H54 (cell line): ENCODE measurements at regions not wholly inside any gene's neighbourhood (a gene's known extent, or its start where the extent isn't known, plus 50 kb on each side); places are given as distances from the start of the nearest gene placed in this dataset.
"Not testable (repeated sequence)": the region's sequence is repeated elsewhere in the genome, so short reads cannot be mapped to it uniquely, and the experiment has no call there.

Source experiments
- DNase-seq: peaks from one replicate; pipeline ENCODE4 v3.0.0; 2011; ENCODE audit warnings: low spot score, mixed read lengths; ENCODE audit not compliant: insufficient read length
- FAIRE-seq: peaks from 3 replicates; lab custom pipeline; 2011; peaks lifted over from hg19 to GRCh38; lab: Jason Lieb, UNC
- POLR2A ChIP-seq: IDR thresholded peaks from 2 replicates; pipeline ENCODE4 v1.6.1; 2011; ENCODE audit warnings: low read depth, mild to moderate bottlenecking, low read length

- FAIRE-seq: no peak
- DNase-seq: no peak
- no peak for TF ChIP-seq POLR2A
Measured at GRCh38 chr9:3658964-3659363, 133.2 kb upstream of the RFX3 start.

DNA sequence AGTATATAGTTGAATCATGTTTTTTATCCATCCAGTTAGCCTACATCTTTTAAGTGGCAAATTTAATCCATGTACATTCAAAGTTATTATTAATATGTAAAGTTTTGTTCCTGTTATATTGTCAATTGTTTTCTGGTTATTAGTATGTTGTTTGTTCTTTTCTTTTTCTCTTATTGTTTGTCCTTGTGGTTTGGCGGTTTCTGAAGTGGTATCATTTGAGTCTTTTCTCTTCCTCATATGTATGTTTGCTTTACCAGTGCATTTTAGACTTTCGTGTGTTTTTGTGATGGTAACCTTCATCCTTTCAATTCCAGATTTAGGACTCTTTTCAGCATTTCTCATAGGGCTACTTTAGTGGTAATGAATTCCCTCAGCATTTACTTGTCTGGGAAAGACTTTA, 130.4 kb upstream of the RFX3 start:
- no peak for TF ChIP-seq POLR2A
- no peak for DNase-seq
- no peak for FAIRE-seq

DNA sequence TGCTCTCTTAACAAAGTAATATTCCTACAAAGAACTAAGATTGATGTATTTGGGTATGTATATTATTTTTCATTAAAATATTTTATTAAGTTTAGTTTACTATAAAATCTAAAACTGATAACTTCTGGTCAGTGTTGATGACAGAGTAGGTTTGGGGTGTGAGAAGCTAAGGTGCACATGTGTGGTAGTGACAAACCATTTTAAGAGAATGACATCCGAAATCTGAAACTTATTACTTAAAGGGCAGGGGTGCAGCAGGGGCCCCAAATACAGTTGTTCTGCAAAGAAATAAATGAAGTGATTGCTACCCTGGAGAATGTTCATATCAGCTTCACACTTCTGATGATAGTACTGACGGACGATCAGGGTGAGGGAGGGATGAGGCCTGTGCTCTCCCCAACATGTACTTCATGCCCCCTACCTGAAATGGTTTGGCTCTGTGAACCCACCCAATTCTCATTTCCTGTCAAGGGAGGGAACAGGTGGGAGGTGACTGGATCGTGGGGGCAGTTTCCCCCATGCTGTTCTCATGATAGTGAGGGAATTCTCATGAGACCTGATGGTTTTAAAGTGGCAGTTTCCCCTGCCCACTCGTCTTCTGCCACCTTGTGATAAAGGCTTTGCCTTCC, 125.3 kb upstream of the RFX3 start:
- TF ChIP-seq POLR2A: no peak
- DNase-seq (no peak), FAIRE-seq (no peak)

DNA sequence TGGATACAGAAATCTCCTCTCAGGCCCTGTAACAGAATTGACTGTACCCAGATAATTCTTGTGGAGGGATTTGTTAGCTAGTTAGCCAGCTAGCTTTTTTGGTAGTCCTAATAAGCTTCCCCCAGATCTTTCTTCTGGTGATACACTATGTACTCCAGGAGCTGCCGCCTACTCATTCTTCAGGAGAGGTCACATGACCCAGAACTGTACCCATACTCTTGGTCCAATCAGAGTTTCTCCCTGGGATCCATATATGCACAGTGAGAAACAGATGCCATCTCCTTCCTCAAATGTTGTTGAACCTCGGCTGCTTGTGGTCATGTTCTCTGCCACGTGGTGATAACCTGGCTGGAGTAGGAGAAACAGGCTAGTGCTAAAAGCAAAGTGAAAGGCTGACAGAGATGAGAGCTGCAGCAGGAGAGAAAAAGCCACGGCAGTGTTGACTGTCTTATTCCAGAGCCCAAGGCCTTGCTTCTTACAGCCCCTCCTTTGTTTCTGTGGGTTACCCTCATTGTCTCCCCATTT, 123.0 kb upstream of the RFX3 start:
- FAIRE-seq: no peak

DNA sequence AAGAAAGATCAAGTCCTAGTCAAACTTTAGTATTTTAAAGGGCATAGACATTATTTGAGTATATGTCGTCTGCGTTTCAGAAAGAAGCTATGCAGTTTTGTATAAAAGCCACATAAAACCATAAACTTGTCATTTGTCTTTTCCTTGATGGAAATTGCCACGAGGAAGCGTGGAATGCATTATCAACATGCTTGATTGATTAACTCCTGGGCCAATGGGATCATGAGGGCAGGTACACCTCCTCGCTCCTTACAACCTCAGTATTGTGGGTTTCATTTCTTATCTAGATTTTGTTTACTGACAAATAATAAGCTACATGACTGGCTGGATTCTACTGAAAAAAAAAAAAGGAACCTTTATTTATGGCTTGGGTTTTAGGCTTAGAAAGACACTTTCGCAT, 122.5 kb upstream of the RFX3 start:
- DNase-seq: no peak
- no peak for FAIRE-seq
- TF ChIP-seq POLR2A: no peak

More for the DNA sequence above, 123.0 kb upstream of the RFX3 start:
- DNase-seq: no peak
- TF ChIP-seq POLR2A: no peak

- TF ChIP-seq POLR2A: no peak
- no peak for DNase-seq
- no peak for FAIRE-seq
Measured at GRCh38 chr9:3647652-3648051, 121.9 kb upstream of the RFX3 start.

DNA sequence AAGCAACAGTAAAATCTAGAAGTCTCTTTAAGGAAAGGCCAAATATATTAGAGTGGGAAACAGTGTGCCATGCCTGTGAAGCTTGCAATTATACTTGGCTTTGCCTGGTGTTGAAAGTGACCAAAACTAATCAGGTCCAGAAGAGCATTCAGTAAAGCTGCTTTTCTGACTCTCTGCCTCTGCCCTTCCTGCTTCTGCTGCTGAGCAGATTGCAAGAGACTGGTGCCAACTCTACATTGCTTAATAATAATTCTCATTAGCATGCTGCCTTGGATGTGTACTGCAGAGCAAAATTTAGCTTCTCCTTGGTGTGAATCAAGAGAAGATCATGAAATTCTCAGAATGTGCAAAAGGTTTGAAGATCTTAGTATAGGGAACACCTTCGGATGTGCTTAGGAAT, 120.4 kb upstream of the RFX3 start:
- FAIRE-seq: no peak
- no peak for DNase-seq
- no peak for TF ChIP-seq POLR2A

DNA sequence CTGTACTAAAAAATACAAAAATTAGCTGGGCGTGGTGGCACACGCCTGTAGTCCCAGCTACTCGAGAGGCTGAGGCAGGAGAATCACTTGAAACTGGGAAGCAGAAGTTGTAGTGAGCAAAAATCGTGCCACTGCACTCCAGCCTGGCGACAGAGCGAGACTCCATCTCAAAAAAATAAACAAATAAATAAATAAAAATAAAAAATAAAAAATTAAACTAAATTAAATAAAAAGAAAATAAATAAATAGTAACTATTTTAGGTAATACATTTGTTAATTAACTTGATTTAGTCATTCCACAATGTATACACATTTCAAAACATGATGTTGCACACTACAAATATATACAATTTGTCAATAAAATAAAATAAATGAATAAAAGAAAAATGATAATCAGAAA, 116.3 kb upstream of the RFX3 start:
- DNase-seq, FAIRE-seq: not testable (repeated sequence)

- FAIRE-seq: no peak
- no peak for DNase-seq
- TF ChIP-seq POLR2A: no peak
Measured at GRCh38 chr9:3629495-3629894, 103.7 kb upstream of the RFX3 start.

- FAIRE-seq: no peak
Measured at GRCh38 chr9:3628239-3628638, 102.4 kb upstream of the RFX3 start.

DNA sequence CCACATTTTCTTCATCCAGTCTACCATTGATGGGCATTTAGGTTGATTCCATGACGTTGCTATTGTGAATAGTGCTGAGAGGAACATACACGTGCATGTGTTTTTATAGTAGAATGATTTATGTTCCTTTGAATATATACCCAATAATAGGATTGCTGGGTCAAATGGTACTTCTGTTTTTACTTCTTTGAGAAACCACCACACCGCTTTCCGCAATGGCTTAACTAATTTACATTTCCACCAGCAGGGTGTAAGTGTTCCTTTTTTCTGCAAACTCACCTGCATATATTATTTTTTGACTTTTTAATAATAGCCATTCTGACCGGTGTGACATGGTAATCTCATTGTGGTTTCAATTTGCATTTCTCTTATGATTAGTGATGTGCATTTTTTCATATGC, 82.2 kb upstream of the RFX3 start:
- no peak for FAIRE-seq
- no peak for TF ChIP-seq POLR2A
- DNase-seq: no peak

More at GRCh38 chr9:3628239-3628638, 102.4 kb upstream of the RFX3 start:
- TF ChIP-seq POLR2A: no peak
- DNase-seq: no peak

DNA sequence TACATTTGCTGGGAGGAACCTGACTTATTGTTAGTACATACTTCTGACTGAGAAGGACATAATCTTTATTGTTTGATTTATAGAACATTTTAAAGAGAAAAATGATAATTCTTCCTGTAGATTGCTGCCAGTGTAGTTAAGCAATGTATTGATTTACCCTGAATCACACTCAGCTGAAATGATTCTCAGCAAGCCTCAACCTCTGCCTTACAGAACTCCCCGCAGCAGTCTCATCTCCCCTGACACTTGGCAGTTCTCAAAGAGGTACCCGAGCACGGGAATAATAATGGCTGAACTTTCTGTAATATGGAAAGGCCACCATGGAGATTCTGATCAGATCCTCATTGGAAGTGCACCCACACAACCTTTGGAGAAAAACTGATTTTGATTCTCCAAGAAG, 74.9 kb upstream of the RFX3 start:
- no peak for FAIRE-seq
- no peak for TF ChIP-seq POLR2A
- no peak for DNase-seq

DNA sequence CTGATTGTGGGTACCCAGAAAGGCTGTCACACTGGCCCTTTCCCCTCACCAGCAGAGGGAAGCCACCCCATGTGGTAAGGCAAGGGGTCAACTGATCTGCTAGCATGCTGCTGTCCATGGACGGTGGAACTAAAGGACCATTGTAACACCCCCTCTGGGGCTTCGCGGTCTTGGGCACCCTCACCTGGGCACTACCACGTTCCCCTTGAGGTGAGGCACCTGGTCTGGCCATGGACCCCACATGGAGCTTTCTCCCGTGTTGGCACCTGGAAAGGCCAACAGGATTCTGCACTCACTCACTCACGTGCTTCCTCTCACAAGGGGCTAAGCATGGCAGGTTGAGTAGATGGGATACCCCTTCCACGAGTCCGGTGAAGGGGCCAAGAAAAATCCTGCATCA, 72.0 kb upstream of the RFX3 start:
- no peak for TF ChIP-seq POLR2A
- DNase-seq (no peak), FAIRE-seq (no peak)

DNA sequence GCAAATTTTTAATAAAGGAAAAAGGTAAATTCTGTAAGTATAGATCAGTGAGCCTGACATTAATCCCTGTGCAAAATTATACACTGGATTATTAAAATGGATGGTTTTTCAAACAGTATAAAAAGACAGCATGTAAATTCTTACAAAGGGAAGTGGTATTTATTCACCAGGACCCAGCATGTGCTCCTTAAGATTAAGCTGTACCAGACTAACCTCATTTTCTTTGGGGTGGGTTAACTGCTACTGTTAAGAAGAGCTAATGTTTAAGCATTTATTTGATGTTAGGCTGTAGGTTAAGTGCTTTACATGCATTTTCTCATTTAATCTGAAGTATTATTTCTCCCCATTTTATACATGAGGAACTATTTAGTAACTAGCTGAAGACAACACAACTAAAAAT, 60.3 kb upstream of the RFX3 start:
- DNase-seq (no peak), FAIRE-seq (no peak)
- TF ChIP-seq POLR2A: no peak

DNA sequence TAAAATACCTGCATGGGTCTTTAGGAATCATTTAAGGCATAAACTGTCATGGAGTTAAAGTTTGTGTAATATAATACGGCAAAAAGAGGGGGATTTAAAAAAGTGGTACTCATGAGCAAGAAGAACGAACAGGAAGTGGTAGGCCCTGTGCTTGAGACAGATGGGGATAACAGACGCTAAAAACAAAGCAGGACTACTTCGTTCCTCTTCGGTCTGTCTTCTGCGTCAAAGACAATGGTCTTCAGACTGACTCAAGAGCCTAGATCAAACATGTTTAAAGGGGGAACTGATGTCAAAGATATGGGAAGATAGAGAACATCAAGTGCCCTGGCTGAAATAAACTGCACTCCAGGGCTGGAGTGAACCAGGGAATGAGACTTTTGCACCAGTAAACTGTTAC, 59.8 kb upstream of the RFX3 start:
- DNase-seq (no peak), FAIRE-seq (no peak)
- no peak for TF ChIP-seq POLR2A
